IPS DF 6.9 (cell line): ENCODE measurements at regions not wholly inside any gene's neighbourhood (a gene's known extent, or its start where the extent isn't known, plus 50 kb on each side); places are given as distances from the start of the nearest gene placed in this dataset.

Source experiments
- DNase-seq: peaks from one replicate; pipeline ENCODE4 v3.0.0-alpha.2; 2013; ENCODE audit warnings: low read depth, low spot score
- H3K27ac ChIP-seq: one replicate; pipeline ENCODE4 v1.5.1; 2013; ENCODE audit warnings: low read length, control low read depth
- H3K27me3 ChIP-seq: 2 replicates; pipeline ENCODE4 v1.6.1; 2013; ENCODE audit warnings: mild to moderate bottlenecking, low read length; ENCODE audit not compliant: control insufficient read depth, insufficient read depth
- H3K36me3 ChIP-seq: 2 replicates; pipeline ENCODE4 v1.6.1; 2013; ENCODE audit warnings: low read length; ENCODE audit not compliant: control insufficient read depth, insufficient read depth
- H3K4me1 ChIP-seq: 2 replicates; pipeline ENCODE4 v1.6.1; 2013; ENCODE audit warnings: low read length; ENCODE audit not compliant: control insufficient read depth, insufficient read depth
- H3K4me3 ChIP-seq: 2 replicates; pipeline ENCODE4 v1.5.1; 2013; ENCODE audit warnings: mild to moderate bottlenecking, low read length
- H3K9me3 ChIP-seq: 2 replicates; pipeline ENCODE4 v1.6.1; 2013; ENCODE audit warnings: low read length, inconsistent platforms; ENCODE audit not compliant: control insufficient read depth, insufficient read depth
- WGBS: extraction: QIAGEN DNeasy Blood & Tissue Kit; methylation state at CpG from one replicate; pipeline ENCODE4 v1.1.7; 2013; ENCODE audit warnings: mixed read lengths, missing lambda C conversion rate; ENCODE audit not compliant: insufficient read length, insufficient coverage; 5-methylcytosine and 5-hydroxymethylcytosine counted together

GRCh38 chr10:2800178-2800577 is 267.2 kb upstream of the PFKP start:
- no peak overlapping the region for H3K4me3 ChIP-seq
- H3K27me3 ChIP-seq: no peaks in the 10 kb centered on the region
- no peak overlapping the region for H3K27ac ChIP-seq
- no peak for DNase-seq
- no peaks in the 10 kb centered on the region for H3K9me3 ChIP-seq
- no peaks in the 10 kb centered on the region for H3K36me3 ChIP-seq
- no CpG with 5 or more reads among the region's 5 CpGs for WGBS
- H3K4me1 ChIP-seq: no peaks in the 10 kb centered on the region

GRCh38 chr10:2798336-2799022 is 268.9 kb upstream of the PFKP start:
- Histone ChIP-seq H3K4me3 (no peak overlapping the region), H3K27ac (no peak overlapping the region), H3K9me3 (no peaks in the 10 kb centered on the region), H3K4me1 (no peaks in the 10 kb centered on the region), H3K36me3 (no peaks in the 10 kb centered on the region), H3K27me3 (no peaks in the 10 kb centered on the region)
- no peak for DNase-seq
- no CpG with 5 or more reads among the region's 4 CpGs for WGBS

- no peaks in the 10 kb centered on the region for H3K9me3 ChIP-seq
- H3K27me3 ChIP-seq: no peaks in the 10 kb centered on the region
- H3K36me3 ChIP-seq: no peaks in the 10 kb centered on the region
- H3K27ac ChIP-seq: no peak overlapping the region
- no peaks in the 10 kb centered on the region; the same call in 1 of the 2 replicates for H3K4me1 ChIP-seq
- no peak for DNase-seq
- whole genome bisulfite sequencing: no CpG with 5 or more reads among the region's 3 CpGs
- no peak overlapping the region for H3K4me3 ChIP-seq
Measured at GRCh38 chr10:2791774-2792443, 275.4 kb upstream of the PFKP start.

GRCh38 chr10:2790396-2791188 is 276.8 kb upstream of the PFKP start:
- no CpG with 5 or more reads among the region's 15 CpGs for WGBS
- H3K4me3 ChIP-seq: no peak overlapping the region
- H3K27me3 ChIP-seq: no peaks in the 10 kb centered on the region
- H3K27ac ChIP-seq: no peak overlapping the region
- no peaks in the 10 kb centered on the region; the same call in 1 of the 2 replicates for H3K4me1 ChIP-seq
- DNase-seq: no peak
- no peaks in the 10 kb centered on the region for H3K9me3 ChIP-seq
- H3K36me3 ChIP-seq: no peaks in the 10 kb centered on the region

- Histone ChIP-seq H3K4me3 (no peak overlapping the region), H3K9me3 (no peaks in the 10 kb centered on the region), H3K27me3 (no peaks in the 10 kb centered on the region), H3K36me3 (no peaks in the 10 kb centered on the region), H3K4me1 (no peaks in the 10 kb centered on the region; the same call in 1 of the 2 replicates), H3K27ac (no peak overlapping the region)
- no CpG with 5 or more reads among the region's 5 CpGs for WGBS
- DNase-seq: no peak
Measured at GRCh38 chr10:2786251-2786650, 281.1 kb upstream of the PFKP start.

GRCh38 chr10:2784766-2785165 is 282.6 kb upstream of the PFKP start:
- no peaks in the 10 kb centered on the region for H3K36me3 ChIP-seq
- no peak for DNase-seq
- no peak overlapping the region for H3K27ac ChIP-seq
- WGBS: no CpG with 5 or more reads among the region's 7 CpGs
- no peak overlapping the region for H3K4me3 ChIP-seq
- H3K27me3 ChIP-seq: no peaks in the 10 kb centered on the region
- H3K4me1 ChIP-seq: no peaks in the 10 kb centered on the region
- H3K9me3 ChIP-seq: no peaks in the 10 kb centered on the region

- no peaks in the 10 kb centered on the region for H3K27me3 ChIP-seq
- no peak for DNase-seq
- no peak overlapping the region for H3K4me3 ChIP-seq
- no peak overlapping the region for H3K27ac ChIP-seq
- no peaks in the 10 kb centered on the region for H3K9me3 ChIP-seq
- no peaks in the 10 kb centered on the region for H3K4me1 ChIP-seq
- no peaks in the 10 kb centered on the region for H3K36me3 ChIP-seq
- no CpG with 5 or more reads among the region's 9 CpGs for WGBS
Measured at GRCh38 chr10:2782950-2783349, 284.4 kb upstream of the PFKP start.

GRCh38 chr10:2782265-2782664 is 285.1 kb upstream of the PFKP start:
- Histone ChIP-seq H3K4me1 (no peaks in the 10 kb centered on the region), H3K9me3 (no peaks in the 10 kb centered on the region), H3K27ac (no peak overlapping the region), H3K27me3 (no peaks in the 10 kb centered on the region), H3K4me3 (no peak overlapping the region), H3K36me3 (no peaks in the 10 kb centered on the region)
- DNase-seq: no peak
- WGBS: no CpG with 5 or more reads among the region's 3 CpGs

- no peak for DNase-seq
- no peak overlapping the region for H3K27ac ChIP-seq
- no peak overlapping the region for H3K4me3 ChIP-seq
- H3K4me1 ChIP-seq: no peaks in the 10 kb centered on the region; the same call in 1 of the 2 replicates
- WGBS: no CpG with 5 or more reads among the region's 5 CpGs
- no peaks in the 10 kb centered on the region for H3K36me3 ChIP-seq
- no peaks in the 10 kb centered on the region for H3K27me3 ChIP-seq
- H3K9me3 ChIP-seq: no peaks in the 10 kb centered on the region
Measured at GRCh38 chr10:2777666-2778355, 289.5 kb upstream of the PFKP start.
